H1 (cell line): ENCODE measurements at regions not wholly inside any gene's neighbourhood (a gene's known extent, or its start where the extent isn't known, plus 50 kb on each side); places are given as distances from the start of the nearest gene placed in this dataset.

Experiments used
- ATF2 ChIP-seq: IDR thresholded peaks from 2 replicates; pipeline ENCODE4 v1.6.1; 2012; ENCODE audit warnings: low read length, inconsistent platforms
- CHD1 ChIP-seq: IDR thresholded peaks from 2 replicates; pipeline ENCODE4 v1.6.1; 2012; ENCODE audit warnings: low read depth, low read length, improper control_type of control experiment
- CREB1 ChIP-seq: IDR thresholded peaks from 2 replicates; pipeline ENCODE4 v1.6.1; 2012; ENCODE audit warnings: inconsistent platforms
- POLR2A ChIP-seq, 2 experiments: IDR thresholded peaks; 1 replicate in 1 of 2; 2 replicates in 1 of 2; pipeline ENCODE4 v1.6.1; 2011; ENCODE audit warnings: low read depth in 2 of 2, low read length in 2 of 2, mild to moderate bottlenecking in 2 of 2; ENCODE audit errors: control extremely low read depth in 1 of 2

GRCh38 chr5:125537661-125538060, 791.2 kb upstream of the ZNF608 start (continued):
- TF ChIP-seq ATF2 (no peak), CHD1 (no peak), POLR2A (IDR thresholded peaks at IDR 0.05; ENCODE audit: control extremely low read depth in 1 of 2, low read depth in 2 of 2, low read length in 2 of 2) (no peak), CREB1 (no peak)
